ENCODE measurements at regions not wholly inside any gene's neighbourhood (a gene's known extent, or its start where the extent isn't known, plus 50 kb on each side); places are given as distances from the start of the nearest gene placed in this dataset.

DNA sequence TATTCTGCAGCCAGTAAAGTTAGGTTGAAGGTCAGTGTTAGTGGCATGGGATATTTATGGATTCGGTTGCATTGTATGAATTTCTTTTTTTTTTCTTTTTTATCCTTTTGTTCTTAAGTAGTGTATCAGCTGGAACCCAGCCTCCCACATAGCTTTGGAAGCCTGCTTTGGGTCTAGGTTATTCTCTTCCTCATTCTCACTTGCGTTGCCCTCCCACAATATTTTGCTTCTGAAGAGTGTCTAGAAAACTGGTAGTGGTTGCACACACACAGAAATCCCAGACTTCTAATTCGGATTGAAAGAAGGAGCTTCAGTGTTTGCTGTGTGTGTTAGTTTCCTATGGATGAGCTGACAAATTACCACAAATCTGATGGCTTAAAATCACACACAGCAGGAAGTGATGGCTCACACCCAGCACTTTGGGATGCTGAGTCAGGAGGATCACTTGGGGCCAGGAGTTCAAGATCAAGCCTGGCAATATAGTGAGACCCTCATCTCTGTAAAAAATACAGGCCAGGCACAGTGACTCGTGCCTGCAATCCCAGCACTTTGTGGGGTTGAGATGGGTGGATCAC lies 104.8 kb downstream of the ARL4C start:
- TF ChIP-seq, protein P1, sequence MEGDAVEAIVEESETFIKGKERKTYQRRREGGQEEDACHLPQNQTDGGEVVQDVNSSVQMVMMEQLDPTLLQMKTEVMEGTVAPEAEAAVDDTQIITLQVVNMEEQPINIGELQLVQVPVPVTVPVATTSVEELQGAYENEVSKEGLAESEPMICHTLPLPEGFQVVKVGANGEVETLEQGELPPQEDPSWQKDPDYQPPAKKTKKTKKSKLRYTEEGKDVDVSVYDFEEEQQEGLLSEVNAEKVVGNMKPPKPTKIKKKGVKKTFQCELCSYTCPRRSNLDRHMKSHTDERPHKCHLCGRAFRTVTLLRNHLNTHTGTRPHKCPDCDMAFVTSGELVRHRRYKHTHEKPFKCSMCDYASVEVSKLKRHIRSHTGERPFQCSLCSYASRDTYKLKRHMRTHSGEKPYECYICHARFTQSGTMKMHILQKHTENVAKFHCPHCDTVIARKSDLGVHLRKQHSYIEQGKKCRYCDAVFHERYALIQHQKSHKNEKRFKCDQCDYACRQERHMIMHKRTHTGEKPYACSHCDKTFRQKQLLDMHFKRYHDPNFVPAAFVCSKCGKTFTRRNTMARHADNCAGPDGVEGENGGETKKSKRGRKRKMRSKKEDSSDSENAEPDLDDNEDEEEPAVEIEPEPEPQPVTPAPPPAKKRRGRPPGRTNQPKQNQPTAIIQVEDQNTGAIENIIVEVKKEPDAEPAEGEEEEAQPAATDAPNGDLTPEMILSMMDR (conservative IDR thresholded peaks at IDR 0.05 in 1 of 2, IDR thresholded peaks at IDR 0.05 in 1 of 2; ENCODE audit: low read depth in 1 of 2, low read length in 2 of 2): no peak
- no peak for TF ChIP-seq EZH2 (IDR thresholded peaks at IDR 0.05; ENCODE audit: low read length, missing control alignments)

Data from fibroblast of lung (primary cell).